C4-2B (cell line): ENCODE measurements at regions not wholly inside any gene's neighbourhood (a gene's known extent, or its start where the extent isn't known, plus 50 kb on each side); places are given as distances from the start of the nearest gene placed in this dataset.

Source experiments
- ZFX ChIP-seq: fragments of 450-650 bp; IDR thresholded peaks from 2 replicates; pipeline ENCODE4 v1.6.1; 2017
- TF ChIP-seq, protein P1 (sequence below): fragments of 450-650 bp; conservative IDR thresholded peaks from 2 replicates; pipeline ENCODE4 v1.5.1; 2017; ENCODE audit warnings: mild to moderate bottlenecking

DNA sequence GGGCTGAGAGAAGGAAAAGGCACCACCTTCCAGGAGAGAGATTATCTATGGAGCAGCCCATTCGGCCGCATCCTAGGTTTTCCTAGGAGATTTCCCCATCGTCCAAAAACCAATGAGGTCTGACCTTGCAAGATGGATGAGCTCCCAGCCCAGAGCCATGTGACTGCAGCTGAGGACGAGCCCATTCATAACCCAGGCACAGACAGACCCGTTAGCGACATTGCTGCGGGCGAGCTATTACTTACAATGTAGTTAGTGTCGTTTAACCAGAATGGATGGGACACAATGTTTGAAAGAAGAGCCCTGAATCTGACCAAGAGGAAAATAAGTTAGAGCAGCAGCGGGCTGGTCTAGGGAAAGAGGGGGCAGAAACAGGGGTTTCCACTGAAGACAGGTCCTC lies 395.9 kb upstream of the CADM1 start:
- TF ChIP-seq, protein P1, sequence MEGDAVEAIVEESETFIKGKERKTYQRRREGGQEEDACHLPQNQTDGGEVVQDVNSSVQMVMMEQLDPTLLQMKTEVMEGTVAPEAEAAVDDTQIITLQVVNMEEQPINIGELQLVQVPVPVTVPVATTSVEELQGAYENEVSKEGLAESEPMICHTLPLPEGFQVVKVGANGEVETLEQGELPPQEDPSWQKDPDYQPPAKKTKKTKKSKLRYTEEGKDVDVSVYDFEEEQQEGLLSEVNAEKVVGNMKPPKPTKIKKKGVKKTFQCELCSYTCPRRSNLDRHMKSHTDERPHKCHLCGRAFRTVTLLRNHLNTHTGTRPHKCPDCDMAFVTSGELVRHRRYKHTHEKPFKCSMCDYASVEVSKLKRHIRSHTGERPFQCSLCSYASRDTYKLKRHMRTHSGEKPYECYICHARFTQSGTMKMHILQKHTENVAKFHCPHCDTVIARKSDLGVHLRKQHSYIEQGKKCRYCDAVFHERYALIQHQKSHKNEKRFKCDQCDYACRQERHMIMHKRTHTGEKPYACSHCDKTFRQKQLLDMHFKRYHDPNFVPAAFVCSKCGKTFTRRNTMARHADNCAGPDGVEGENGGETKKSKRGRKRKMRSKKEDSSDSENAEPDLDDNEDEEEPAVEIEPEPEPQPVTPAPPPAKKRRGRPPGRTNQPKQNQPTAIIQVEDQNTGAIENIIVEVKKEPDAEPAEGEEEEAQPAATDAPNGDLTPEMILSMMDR: no peak
- no peak for TF ChIP-seq ZFX
